Colonic mucosa (tissue), 4 donors: ENCODE measurements at regions not wholly inside any gene's neighbourhood (a gene's known extent, or its start where the extent isn't known, plus 50 kb on each side); places are given as distances from the start of the nearest gene placed in this dataset.

Experiments
- DNase-seq: peaks from one replicate; pipeline ENCODE4 v3.0.0-alpha.2; 2020
- H3K27ac ChIP-seq: fragments of 200-600 bp; one replicate; pipeline ENCODE4 v1.8.0; 2021
- H3K27me3 ChIP-seq: fragments of 200-600 bp; one replicate; pipeline ENCODE4 v1.8.0; 2021
- H3K36me3 ChIP-seq: fragments of 200-600 bp; one replicate; pipeline ENCODE4 v1.8.0; 2021
- H3K4me1 ChIP-seq: fragments of 200-600 bp; one replicate; pipeline ENCODE4 v1.8.0; 2021; ENCODE audit warnings: mild to moderate bottlenecking
- H3K4me3 ChIP-seq: fragments of 200-600 bp; one replicate; pipeline ENCODE4 v1.8.0; 2021
- H3K9ac ChIP-seq, 2 donors: one replicate each; pipeline ENCODE4 v1.7.0; 2013; ENCODE audit warnings: control low read depth in 2 of 2, low read depth in 2 of 2, low read length in 2 of 2
- H3K9me3 ChIP-seq: fragments of 200-600 bp; one replicate; pipeline ENCODE4 v1.8.0; 2021
- intact Hi-C: fragments of 100-400 bp; cut with DNase I; formaldehyde crosslinking; loops from one replicate; pipeline ENCODE4 v1.14.1; 2022
- TF ChIP-seq, protein P1 (sequence below): fragments of 200-600 bp; IDR thresholded peaks from one replicate; pipeline ENCODE4 v1.8.0; 2022; ENCODE audit warnings: antibody characterized with exemption, mild to moderate bottlenecking
- donor health status: healthy.
- donor health status: DM: no; HTN: no; CAD: no.
- donor health status: DM: no; HTN: no; CAD: no.

DNA sequence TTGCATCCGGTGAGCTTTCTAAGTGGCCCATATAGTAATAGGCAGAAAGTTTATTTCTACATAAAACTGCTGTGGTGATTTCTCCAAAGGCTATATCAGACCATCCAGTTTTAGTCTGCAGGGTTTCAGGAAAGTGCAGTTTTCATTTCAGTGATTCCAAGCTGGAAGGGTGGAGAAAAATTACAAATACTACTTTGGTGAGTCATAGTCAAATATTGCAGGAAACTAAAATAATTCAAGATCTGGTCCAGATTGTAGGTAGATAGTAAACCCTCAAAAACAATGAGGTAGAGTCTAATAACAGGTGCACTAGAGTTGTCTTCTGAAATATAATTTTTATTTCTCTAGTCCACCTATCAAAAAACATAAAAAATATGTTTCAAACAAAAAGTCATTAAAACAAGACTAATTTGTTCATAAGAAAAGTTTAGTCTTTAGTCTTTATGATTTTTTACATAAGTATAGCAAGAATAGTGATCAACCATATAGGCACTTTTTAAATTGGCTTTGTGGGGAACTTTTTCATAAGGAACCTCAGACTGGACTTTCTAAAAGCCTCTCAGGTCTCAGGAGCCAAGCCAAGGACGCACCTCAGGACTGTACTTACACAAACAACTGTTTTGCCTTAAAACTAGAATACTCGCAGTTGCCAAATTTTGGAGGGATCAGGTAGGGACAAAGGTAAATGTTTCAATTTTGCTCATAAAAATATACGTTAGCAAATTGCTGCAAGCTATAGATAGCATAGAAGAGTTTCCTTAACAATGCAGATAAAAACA is 101.8 kb upstream of the TLR3 start:
- TF ChIP-seq, protein P1, sequence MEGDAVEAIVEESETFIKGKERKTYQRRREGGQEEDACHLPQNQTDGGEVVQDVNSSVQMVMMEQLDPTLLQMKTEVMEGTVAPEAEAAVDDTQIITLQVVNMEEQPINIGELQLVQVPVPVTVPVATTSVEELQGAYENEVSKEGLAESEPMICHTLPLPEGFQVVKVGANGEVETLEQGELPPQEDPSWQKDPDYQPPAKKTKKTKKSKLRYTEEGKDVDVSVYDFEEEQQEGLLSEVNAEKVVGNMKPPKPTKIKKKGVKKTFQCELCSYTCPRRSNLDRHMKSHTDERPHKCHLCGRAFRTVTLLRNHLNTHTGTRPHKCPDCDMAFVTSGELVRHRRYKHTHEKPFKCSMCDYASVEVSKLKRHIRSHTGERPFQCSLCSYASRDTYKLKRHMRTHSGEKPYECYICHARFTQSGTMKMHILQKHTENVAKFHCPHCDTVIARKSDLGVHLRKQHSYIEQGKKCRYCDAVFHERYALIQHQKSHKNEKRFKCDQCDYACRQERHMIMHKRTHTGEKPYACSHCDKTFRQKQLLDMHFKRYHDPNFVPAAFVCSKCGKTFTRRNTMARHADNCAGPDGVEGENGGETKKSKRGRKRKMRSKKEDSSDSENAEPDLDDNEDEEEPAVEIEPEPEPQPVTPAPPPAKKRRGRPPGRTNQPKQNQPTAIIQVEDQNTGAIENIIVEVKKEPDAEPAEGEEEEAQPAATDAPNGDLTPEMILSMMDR: no peak
- DNase-seq: no peak
- intact Hi-C loops: no loop called here
- H3K27me3 ChIP-seq: no peaks in the 10 kb centered on the region
- no peaks in the 10 kb centered on the region for H3K36me3 ChIP-seq
- H3K9ac ChIP-seq: no peak overlapping the region
- H3K9me3 ChIP-seq: no peaks in the 10 kb centered on the region
- H3K4me3 ChIP-seq: no peak overlapping the region
- H3K27ac ChIP-seq: no peak overlapping the region
- H3K4me1 ChIP-seq: no peaks in the 10 kb centered on the region

DNA sequence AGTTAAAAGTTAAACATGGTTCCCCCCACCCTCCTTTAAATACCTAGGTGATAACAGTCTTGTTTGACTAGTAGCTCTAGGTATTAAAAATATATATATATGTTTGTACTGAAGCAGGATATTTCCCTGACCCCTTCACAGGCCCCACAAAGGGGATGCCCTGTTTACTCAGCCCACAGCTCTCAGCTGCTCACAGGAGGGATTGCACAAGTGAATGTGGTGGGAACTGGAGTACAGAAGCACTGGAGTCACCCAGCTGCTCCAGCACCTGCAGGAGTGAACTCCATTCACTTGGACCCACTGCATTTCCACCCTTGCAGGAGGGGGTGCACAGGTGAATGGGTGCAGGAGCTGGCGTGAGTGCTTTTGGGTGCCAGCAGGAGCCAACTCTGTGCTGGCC is 99.3 kb upstream of the TLR3 start:
- Histone ChIP-seq H3K27me3 (no peaks in the 10 kb centered on the region), H3K27ac (no peak overlapping the region), H3K4me1 (no peaks in the 10 kb centered on the region), H3K9ac (no peak overlapping the region), H3K9me3 (no peaks in the 10 kb centered on the region), H3K4me3 (no peak overlapping the region), H3K36me3 (no peaks in the 10 kb centered on the region)
- intact Hi-C loops: no loop called here
- DNase-seq: no peak
- TF ChIP-seq, protein P1: no peak

DNA sequence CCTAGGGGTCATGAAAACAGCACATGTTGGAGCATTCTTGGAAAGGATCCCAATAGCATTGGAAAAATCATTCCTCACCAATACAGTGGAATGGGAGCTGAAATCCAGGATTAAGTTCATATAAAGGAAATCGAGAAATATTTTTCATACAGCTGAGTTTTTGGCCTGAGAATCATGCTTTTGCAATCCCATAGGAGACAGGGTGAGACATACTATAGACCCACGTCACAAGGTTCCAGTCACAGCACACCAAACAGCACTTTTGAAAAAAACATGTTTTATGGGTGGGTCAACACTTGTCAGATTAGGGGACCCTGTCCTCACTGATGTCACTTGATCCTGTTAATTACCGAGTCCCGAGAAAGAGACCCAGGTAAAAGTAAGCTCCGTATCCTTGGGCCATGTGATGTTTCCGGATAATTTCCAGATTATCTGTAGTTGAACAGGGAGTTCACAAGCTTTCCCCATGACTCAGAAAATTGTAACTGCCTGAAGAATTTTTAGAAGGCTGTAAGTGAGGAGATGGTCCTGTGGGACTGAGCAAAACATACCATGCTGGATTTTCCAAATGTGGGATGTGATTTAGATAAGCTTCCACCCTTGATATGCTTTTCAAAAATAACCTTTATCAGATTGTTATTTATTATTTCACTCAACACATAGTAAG is 80.9 kb upstream of the TLR3 start:
- Histone ChIP-seq H3K27ac (no peak overlapping the region), H3K36me3 (no peaks in the 10 kb centered on the region), H3K4me1 (no peaks in the 10 kb centered on the region), H3K9ac (no peak overlapping the region), H3K9me3 (no peaks in the 10 kb centered on the region), H3K4me3 (no peak overlapping the region), H3K27me3 (no peaks in the 10 kb centered on the region)
- TF ChIP-seq, protein P1: no peak
- intact Hi-C loops: no loop called here
- no peak for DNase-seq

DNA sequence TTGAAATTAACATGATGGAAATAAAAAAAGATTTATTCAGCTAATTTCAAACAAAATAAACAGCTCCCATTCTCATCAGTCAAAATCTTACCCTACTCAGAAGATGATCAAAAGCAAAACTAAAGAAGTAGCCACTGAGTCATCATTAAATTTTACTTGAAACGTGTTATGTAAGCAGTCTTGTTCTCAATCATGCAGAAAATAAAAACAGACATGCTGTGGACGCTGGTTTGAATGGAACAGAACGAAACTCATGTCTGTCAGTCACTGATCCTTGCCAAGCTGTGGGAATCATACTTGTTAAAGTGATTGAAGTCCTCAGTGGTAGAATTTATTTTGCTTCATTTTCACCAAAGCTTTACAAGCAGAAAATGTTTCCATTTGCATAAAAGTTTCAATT is 77.2 kb upstream of the TLR3 start:
- intact Hi-C loops: no loop called here
- Histone ChIP-seq H3K4me1 (no peaks in the 10 kb centered on the region), H3K27me3 (no peaks in the 10 kb centered on the region)

DNA sequence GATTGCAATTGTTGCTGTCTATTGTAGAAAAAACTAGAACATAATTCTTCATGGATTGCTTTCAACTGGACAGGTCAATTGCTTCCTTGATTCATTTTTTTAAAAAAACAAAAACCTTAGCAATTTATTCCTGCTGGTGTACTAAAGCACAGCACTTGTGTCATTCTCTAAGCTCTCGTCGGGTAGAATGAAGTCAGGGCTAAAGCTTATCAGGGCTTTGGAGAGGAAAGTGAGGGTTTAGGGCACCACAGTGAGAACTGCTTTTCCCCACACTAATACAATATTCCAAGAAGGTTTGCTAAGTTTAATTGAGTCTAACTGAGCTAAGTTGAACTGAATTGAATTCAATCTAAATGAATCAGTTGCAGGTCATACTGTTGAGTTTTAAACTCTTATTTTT is 76.4 kb upstream of the TLR3 start:
- no peak overlapping the region for H3K27ac ChIP-seq
- TF ChIP-seq, protein P1: no peak
- no peaks in the 10 kb centered on the region for H3K9me3 ChIP-seq
- no peaks in the 10 kb centered on the region for H3K36me3 ChIP-seq
- no peaks in the 10 kb centered on the region for H3K4me1 ChIP-seq
- no peak for DNase-seq
- no peak overlapping the region for H3K4me3 ChIP-seq
- no peak overlapping the region for H3K9ac ChIP-seq
- intact Hi-C loops: no loop called here
- H3K27me3 ChIP-seq: no peaks in the 10 kb centered on the region

More for the DNA sequence above, 77.2 kb upstream of the TLR3 start:
- TF ChIP-seq, protein P1: no peak
- H3K27ac ChIP-seq: no peak overlapping the region
- H3K4me3 ChIP-seq: no peak overlapping the region
- H3K36me3 ChIP-seq: no peaks in the 10 kb centered on the region
- no peak for DNase-seq
- H3K9ac ChIP-seq: no peak overlapping the region
- H3K9me3 ChIP-seq: no peaks in the 10 kb centered on the region
